K562 (cell line): ENCODE measurements at regions not wholly inside any gene's neighbourhood (a gene's known extent, or its start where the extent isn't known, plus 50 kb on each side); places are given as distances from the start of the nearest gene placed in this dataset.

Experiments used
- BRD9 ChIP-seq: fragments of 450-650 bp; IDR thresholded peaks from 2 replicates; pipeline ENCODE4 v1.6.1; 2018; ENCODE audit warnings: low read depth; ENCODE audit not compliant: partially characterized antibody
- BRF1 ChIP-seq: IDR thresholded peaks from 3 replicates; pipeline ENCODE4 v1.6.1; 2011; ENCODE audit warnings: borderline replicate concordance, mild to moderate bottlenecking; ENCODE audit not compliant: insufficient read length; ENCODE audit errors: extremely low read depth
- CBFB ChIP-seq: sonication (generic); formaldehyde crosslinking; IDR thresholded peaks from 2 replicates; pipeline ENCODE4 v1.4.0; 2020; ENCODE audit warnings: mild to moderate bottlenecking, missing genetic modification reagents
- ESRRB ChIP-seq: fragments of 250-450 bp; sonication (Bioruptor Pico); IDR thresholded peaks from 2 replicates; pipeline ENCODE4 v1.5.0; 2020; ENCODE audit warnings: mild to moderate bottlenecking, moderate library complexity, borderline replicate concordance
- HDAC6 ChIP-seq: IDR thresholded peaks from 2 replicates; pipeline ENCODE4 v1.6.1; 2012; ENCODE audit warnings: low read depth, mild to moderate bottlenecking, control low read depth, inconsistent platforms, low read length, moderate library complexity
- KHSRP ChIP-seq: fragments of 450-650 bp; IDR thresholded peaks from 2 replicates; pipeline ENCODE4 v1.6.1; 2017
- MAFF ChIP-seq: IDR thresholded peaks from 2 replicates; pipeline ENCODE4 v1.6.1; 2012; ENCODE audit warnings: low read length, improper control_type of control experiment
- MAFK ChIP-seq: IDR thresholded peaks from 2 replicates; pipeline ENCODE4 v1.6.1; 2011; ENCODE audit warnings: low read length, improper control_type of control experiment
- MTA1 ChIP-seq: fragments of 450-650 bp; IDR thresholded peaks from 2 replicates; pipeline ENCODE4 v1.6.1; 2017; ENCODE audit warnings: borderline replicate concordance
- NFATC3 ChIP-seq: fragments of 450-650 bp; IDR thresholded peaks from 2 replicates; pipeline ENCODE4 v1.6.1; 2017; ENCODE audit warnings: mild to moderate bottlenecking
- NFE2 ChIP-seq: IDR thresholded peaks from 2 replicates; pipeline ENCODE4 v1.6.1; 2014; ENCODE audit warnings: antibody characterized with exemption, low read depth
- TBL1XR1 ChIP-seq, 2 experiments: IDR thresholded peaks; 2 replicates each; pipeline ENCODE4 v1.6.1; 2012; ENCODE audit warnings: improper control_type of control experiment in 2 of 2, low read length in 2 of 2, mild to moderate bottlenecking in 1 of 2
- TCF3 ChIP-seq: sonication (generic); formaldehyde crosslinking; IDR thresholded peaks from 2 replicates; pipeline ENCODE4 v1.4.0; 2020; ENCODE audit warnings: mild to moderate bottlenecking, missing genetic modification reagents
- ZFP1 ChIP-seq: fragments of 450-650 bp; formaldehyde crosslinking; IDR thresholded peaks from 2 replicates; pipeline ENCODE4 v1.4.0; 2020; ENCODE audit warnings: mild to moderate bottlenecking, mixed read lengths
- ZNF830 ChIP-seq: fragments of 250-450 bp; sonication (Bioruptor Pico); IDR thresholded peaks from 2 replicates; pipeline ENCODE4 v1.5.0; 2021; ENCODE audit warnings: mild to moderate bottlenecking
- TF ChIP-seq, protein P1 (sequence below): fragments of 200-800 bp; sonication (Bioruptor generic); IDR thresholded peaks from 2 replicates; pipeline ENCODE4 v1.6.1; 2016; ENCODE audit warnings: missing genetic modification characterization, missing compliant biosample characterization
- TF ChIP-seq, protein P2 (sequence below): IDR thresholded peaks from 2 replicates; pipeline ENCODE4 v1.6.1; 2016; ENCODE audit warnings: missing genetic modification characterization, missing compliant biosample characterization
- TF ChIP-seq, protein P3 (sequence below): sonication (generic); formaldehyde crosslinking; IDR thresholded peaks from 2 replicates; pipeline ENCODE4 v1.8.0; 2023; ENCODE audit warnings: mild to moderate bottlenecking, missing genetic modification reagents

DNA sequence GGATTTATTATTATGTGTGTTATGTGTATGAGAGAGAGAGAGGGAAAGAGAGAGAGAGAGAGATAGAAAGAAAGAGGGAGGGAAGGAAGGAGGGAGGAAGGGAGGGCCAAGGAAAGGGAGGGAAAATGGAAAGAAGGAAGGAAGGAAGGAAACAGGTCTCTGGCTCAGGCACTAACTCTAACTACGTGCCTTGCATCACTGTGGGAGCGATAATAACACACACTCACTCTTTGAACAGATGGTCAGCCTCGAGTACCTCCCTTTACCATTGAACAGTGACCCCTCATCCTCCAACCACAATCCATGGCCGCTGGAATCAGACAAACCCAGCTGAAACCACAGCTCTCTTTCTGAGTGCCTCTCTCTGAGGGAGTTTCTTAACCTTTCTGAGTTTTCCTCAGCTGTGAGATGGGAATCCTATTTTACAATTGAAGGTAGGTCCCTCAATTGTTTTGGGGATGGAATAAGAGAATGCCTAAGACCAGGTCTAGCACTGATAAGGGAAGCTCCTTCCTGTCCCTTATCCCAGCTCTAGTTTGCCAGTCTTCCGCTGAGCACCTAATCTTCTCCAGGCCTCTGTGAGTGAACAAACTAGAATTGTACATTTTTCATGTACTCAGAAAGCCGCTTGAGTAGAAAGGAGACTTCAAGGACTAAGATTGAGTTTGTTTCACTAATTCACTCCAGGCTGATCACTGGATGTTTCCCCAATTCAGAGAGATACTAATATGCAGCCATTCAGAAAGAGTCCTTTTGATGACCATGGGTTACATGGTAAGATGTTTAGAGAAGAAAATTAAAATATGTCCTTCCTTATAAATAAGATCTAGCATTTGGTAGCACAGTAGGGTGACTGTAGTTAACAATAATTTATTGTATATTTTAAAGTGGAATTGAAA is 62.8 kb downstream of the IRF2BP2 start (continued):
- TF ChIP-seq MAFK (no peak; the same call in 1 of the 2 replicates), ZFP1 (CRISPR knock-in tag) (0 out of 2 replicates have a peak, but pooled peaks have one; percentile 4), KHSRP (peak; percentile 54; the same call in 1 of the 2 replicates), ESRRB (CRISPR knock-in tag) (no peak), MTA1 (peak; percentile 93), MAFF (no peak), NFE2 (peak; percentile 33; the same call in 1 of the 2 replicates), HDAC6 (no peak), ZNF830 (CRISPR knock-in tag) (0 out of 2 replicates have a peak, but pooled peaks have one; percentile 42), TBL1XR1 (IDR thresholded peaks at IDR 0.05; ENCODE audit: low read length in 2 of 2) (peak; percentile 64 to 66; a peak in 3 of 4 replicates), TCF3 (CRISPR knock-in tag) (peak; percentile 92), NFATC3 (peak; percentile 18; the same call in 1 of the 2 replicates), CBFB (CRISPR knock-in tag) (peak; percentile 98), BRF1 (no peak), BRD9 (peak; percentile 79)
- TF ChIP-seq, protein P1, sequence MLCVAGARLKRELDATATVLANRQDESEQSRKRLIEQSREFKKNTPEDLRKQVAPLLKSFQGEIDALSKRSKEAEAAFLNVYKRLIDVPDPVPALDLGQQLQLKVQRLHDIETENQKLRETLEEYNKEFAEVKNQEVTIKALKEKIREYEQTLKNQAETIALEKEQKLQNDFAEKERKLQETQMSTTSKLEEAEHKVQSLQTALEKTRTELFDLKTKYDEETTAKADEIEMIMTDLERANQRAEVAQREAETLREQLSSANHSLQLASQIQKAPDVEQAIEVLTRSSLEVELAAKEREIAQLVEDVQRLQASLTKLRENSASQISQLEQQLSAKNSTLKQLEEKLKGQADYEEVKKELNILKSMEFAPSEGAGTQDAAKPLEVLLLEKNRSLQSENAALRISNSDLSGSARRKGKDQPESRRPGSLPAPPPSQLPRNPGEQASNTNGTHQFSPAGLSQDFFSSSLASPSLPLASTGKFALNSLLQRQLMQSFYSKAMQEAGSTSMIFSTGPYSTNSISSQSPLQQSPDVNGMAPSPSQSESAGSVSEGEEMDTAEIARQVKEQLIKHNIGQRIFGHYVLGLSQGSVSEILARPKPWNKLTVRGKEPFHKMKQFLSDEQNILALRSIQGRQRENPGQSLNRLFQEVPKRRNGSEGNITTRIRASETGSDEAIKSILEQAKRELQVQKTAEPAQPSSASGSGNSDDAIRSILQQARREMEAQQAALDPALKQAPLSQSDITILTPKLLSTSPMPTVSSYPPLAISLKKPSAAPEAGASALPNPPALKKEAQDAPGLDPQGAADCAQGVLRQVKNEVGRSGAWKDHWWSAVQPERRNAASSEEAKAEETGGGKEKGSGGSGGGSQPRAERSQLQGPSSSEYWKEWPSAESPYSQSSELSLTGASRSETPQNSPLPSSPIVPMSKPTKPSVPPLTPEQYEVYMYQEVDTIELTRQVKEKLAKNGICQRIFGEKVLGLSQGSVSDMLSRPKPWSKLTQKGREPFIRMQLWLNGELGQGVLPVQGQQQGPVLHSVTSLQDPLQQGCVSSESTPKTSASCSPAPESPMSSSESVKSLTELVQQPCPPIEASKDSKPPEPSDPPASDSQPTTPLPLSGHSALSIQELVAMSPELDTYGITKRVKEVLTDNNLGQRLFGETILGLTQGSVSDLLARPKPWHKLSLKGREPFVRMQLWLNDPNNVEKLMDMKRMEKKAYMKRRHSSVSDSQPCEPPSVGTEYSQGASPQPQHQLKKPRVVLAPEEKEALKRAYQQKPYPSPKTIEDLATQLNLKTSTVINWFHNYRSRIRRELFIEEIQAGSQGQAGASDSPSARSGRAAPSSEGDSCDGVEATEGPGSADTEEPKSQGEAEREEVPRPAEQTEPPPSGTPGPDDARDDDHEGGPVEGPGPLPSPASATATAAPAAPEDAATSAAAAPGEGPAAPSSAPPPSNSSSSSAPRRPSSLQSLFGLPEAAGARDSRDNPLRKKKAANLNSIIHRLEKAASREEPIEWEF (CRISPR knock-in tag), result no peak
- TF ChIP-seq, protein P2, sequence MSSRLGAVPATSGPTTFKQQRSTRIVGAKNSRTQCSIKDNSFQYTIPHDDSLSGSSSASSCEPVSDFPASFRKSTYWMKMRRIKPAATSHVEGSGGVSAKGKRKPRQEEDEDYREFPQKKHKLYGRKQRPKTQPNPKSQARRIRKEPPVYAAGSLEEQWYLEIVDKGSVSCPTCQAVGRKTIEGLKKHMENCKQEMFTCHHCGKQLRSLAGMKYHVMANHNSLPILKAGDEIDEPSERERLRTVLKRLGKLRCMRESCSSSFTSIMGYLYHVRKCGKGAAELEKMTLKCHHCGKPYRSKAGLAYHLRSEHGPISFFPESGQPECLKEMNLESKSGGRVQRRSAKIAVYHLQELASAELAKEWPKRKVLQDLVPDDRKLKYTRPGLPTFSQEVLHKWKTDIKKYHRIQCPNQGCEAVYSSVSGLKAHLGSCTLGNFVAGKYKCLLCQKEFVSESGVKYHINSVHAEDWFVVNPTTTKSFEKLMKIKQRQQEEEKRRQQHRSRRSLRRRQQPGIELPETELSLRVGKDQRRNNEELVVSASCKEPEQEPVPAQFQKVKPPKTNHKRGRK, result peak; percentile 93
- TF ChIP-seq, protein P3, sequence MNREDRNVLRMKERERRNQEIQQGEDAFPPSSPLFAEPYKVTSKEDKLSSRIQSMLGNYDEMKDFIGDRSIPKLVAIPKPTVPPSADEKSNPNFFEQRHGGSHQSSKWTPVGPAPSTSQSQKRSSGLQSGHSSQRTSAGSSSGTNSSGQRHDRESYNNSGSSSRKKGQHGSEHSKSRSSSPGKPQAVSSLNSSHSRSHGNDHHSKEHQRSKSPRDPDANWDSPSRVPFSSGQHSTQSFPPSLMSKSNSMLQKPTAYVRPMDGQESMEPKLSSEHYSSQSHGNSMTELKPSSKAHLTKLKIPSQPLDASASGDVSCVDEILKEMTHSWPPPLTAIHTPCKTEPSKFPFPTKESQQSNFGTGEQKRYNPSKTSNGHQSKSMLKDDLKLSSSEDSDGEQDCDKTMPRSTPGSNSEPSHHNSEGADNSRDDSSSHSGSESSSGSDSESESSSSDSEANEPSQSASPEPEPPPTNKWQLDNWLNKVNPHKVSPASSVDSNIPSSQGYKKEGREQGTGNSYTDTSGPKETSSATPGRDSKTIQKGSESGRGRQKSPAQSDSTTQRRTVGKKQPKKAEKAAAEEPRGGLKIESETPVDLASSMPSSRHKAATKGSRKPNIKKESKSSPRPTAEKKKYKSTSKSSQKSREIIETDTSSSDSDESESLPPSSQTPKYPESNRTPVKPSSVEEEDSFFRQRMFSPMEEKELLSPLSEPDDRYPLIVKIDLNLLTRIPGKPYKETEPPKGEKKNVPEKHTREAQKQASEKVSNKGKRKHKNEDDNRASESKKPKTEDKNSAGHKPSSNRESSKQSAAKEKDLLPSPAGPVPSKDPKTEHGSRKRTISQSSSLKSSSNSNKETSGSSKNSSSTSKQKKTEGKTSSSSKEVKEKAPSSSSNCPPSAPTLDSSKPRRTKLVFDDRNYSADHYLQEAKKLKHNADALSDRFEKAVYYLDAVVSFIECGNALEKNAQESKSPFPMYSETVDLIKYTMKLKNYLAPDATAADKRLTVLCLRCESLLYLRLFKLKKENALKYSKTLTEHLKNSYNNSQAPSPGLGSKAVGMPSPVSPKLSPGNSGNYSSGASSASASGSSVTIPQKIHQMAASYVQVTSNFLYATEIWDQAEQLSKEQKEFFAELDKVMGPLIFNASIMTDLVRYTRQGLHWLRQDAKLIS (CRISPR knock-in tag), result 0 out of 2 replicates have a peak, but pooled peaks have one; percentile 65
